ENCODE measurements at regions not wholly inside any gene's neighbourhood (a gene's known extent, or its start where the extent isn't known, plus 50 kb on each side); places are given as distances from the start of the nearest gene placed in this dataset.
A peak's percentile ranks its signal among the peaks of the same experiment; 100 is the strongest.
"Not testable (repeated sequence)": the region's sequence is repeated elsewhere in the genome, so short reads cannot be mapped to it uniquely, and the experiment has no call there.

DNA sequence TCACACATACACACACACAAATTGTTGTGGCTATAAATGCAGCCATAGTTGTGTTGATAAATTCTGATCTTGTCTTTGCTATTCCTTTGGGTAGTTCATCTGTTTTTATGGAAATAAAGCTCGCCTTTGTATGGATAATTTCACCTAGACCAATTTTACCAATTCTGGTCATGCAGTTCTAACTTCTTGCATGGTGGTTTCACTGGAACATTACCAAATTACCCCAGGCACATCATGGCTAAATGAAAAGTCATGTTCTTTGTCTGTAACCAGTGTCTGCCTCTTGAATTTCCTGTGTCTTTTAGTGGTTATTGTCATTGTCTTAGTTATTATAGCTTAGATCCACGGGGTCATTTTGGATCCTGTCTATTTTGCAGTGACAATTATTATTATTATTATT lies 50.3 kb upstream of the TMC1 start:
- no peak for DNase-seq

DNA sequence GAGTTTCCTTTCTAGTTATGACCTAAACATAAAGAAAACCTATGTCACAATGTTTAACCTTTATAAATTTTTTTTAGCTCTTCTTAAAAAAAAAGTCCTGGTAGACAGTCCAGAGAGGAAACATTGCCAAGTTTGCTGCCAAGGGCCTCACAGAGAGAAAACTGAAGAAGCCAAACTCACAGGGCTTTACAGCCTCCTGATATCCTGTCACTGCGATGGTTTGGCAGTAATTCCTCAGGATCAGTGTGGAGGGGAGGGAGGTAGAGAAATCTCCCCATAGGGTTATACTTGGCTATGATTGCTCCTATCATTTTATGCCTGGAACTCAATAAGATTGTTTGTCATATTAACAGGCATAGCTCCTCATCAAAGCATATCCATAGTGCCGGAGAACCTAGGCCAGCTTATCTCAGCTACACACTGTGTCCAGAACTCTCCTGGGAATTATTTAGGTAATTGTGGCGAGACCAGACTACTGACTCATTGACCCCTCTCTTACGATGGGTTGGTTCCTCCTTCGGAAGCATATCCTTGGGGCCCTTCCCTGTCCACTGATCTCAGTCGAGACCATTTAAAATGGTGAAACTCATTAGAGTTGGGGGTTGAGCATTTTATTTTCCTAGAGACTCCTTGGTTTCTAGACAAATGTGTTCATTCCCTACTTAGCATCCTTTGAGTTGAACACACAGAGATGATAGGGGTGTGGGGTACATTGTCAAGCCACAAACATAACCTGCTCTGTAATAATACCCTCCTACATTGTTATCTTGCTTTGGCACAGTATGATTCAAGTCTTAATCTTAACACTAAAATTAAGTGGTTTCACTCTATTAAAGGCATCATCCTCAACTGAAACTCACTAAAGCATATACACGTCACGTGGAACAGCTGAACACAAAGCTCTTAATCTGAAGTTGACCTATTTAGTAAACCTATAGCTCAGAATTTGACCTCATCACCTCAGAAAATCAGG lies 53.4 kb upstream of the TMC1 start:
- no peak for DNase-seq

DNA sequence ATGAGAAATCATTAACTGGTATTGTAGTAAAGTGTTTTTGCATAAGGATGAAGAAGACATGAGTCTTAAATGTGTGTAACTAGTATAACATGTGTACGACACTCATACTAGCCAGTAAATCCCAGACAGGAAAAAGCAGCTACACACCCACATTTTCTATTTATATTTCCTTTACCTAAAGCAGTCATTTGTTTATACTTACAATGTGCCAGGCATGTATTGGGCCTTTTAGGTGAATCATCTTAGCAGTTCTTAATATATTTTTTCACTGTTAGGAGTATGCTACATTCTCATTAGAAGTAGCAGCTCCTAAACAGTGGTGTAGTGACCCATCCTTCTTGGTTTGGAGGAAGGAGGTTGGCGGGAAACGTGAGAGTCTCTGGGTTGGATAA lies 55.8 kb upstream of the TMC1 start:
- no peak for DNase-seq

DNA sequence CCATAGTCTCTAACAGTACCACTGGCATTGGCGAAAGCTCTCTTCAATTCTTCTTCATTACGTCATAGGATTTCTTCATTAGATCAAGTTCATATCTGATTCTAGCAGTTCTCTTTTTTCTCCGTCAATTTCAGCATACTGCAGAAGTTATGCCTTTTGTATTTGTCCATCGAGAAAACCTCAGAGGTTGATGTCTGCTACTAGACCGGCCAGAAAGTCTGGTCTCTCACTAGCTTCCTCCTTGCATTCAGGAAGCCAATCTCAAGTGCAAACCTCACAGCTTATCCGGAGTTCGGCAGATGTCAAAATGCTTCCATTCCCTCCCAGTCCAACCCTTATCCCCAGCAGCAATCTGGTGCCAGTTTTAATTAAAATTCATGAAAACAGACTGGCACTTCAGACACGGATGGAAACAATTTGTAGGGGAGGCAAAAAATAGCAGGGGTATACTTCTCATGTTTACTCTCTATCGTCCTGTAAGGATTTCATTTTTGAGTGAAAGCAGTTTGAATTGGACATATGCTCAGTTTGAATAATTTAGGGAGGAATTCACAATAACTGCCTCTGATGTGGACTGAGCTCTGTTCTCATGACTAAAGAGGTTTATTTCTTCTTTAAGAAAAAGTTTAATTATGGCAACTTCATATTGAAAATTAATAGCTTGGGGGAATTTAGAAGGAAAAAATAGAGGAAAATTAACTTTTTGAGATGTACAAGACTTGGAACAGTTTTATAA lies 56.4 kb upstream of the TMC1 start:
- no peak for DNase-seq

DNA sequence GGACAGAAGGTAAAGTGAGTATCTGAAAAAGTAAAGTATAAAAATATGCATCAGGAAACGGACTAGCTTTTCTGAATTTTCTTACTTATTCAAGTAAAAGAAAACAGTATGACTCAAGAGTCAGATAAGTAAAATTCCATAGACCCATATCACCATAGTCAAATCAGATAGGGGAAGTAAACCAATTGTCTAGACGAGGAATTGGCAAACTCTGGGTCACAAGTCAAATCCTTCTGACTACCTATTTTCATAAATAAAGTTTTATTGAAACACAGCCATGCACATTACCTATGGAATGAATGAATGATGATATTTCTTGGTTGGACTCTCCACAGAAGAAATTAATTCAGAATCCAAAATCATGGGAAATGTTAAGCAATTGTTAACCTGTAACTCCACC lies 59.1 kb upstream of the TMC1 start:
- no peak for DNase-seq

DNA sequence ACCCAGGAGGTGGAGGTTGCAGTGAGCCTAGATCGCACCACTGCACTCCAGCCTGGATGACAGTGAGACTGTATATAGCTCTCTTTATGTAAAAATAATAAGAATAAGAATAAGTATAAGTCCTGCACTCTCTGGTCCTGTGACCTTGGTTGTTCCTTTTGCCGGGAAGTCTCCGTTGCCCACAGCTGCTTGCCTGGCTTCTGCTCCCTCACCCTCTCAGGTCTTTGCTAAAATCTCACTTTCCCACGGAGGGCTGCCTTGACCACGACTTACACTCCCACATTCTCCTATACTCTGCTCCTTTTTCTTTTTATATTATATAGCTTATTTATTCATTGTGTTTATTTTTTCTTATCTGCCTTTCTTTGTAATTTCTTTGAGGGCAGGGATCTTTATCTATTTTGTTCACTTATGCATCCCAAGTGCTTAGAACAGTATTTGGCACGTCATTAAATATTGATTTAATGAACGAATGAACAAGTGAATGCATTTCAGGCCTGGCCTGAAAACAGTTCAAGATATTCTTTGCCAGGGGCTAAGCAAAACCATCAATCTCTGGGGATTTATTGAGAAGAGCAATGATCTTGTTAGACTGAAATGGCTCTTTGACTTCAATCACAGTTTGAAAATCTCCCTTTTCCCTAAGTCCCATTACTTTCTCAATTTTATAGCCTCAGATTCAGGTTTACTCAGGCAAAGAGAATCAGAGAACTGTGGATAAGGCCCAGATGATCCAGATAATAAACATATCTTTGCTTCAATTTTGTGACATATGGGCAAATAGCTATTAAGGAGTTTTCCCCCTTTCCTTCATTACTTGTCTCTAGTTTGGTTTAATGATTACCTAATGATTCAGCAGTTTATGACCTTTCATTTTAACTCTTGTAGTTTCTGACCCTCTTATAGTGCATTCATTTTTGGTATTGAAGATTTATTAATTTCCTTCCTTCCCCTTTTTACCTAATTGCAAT lies 60.8 kb upstream of the TMC1 start:
- DNase-seq = no peak

DNA sequence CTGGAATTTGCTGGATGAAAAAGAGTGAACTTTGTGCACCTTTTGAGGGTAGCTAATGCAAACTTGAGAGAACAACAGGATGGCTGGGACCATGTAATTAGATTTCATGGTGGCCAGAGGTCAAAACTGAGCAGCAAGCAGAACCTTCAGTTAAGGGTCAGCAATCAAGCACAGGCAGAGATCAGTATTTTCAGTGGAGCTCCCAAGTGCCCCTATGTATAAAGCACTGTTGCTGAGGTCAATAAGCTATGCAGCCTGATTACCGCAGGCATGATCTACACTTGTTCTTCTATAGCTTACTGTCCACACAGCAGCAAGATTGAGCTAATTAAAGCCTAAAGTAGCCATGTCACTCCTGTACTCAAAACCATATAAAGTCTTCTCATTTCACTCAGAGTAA lies 62.1 kb upstream of the TMC1 start:
- DNase-seq = no peak

DNA sequence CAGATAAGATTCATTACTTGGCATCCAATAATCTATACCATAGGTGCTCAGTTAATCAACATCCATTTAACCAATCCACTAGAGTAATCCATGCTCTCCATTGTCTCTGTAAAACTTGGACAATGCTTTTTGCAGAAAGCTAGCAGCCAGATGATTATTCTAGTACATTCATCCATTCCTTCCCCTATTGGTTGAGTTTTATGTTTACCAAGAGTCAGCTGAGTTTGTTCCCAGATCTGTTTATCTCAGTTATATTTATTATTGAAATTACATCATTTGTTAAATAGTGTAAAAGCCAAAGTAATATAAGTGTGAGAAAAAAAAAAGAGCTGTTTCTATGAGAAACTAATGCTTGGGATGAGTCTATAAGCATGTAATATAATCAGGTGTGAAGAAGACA lies 63.3 kb upstream of the TMC1 start:
- DNase-seq = no peak

DNA sequence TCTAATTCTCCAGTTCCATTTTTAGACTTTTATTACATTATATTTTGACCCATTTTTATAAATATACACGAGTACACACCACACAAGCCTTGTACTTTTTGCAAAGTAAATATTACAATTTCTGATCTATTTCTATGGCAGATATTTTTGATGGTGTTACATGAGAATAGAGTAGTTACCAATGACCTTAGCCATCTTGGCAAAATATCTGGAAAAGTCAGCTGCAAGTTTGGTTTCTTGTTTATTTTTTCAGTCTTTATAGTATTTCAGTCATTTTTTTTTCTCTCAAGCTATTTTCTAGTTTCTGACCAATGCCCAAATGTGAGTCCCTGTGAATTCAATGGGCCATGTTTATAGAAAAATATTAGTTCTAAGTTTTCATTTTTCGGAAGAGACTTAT lies 64.0 kb upstream of the TMC1 start:
- no peak for DNase-seq

DNA sequence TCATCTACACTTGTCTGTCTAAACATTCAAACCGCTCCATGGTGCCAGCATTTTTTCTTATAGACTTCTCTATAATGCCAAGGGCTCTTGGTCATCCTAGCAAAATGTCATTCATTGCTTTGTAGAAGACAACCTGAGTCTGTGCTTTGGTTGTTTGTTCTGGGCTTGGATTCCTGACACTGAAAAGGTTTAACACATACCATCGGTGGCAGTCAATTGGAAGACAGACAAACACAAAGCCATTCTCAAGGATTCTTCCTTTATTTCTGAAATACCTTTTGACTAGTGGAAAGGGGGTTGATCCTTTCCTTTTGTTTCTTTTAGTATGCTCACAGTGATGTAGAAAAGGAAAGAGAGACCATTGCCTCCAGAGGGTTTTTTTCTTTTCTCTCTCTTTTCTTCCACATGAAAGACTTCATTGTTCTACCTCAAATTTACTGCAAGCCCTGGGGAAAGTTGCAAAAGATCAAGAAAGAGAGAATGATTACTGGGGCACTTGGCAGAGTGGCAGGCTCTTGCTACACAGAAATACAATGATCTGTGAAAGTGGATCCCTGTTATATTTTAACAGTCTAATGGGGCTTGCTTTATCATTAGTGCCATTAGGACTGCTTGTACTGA lies 66.4 kb upstream of the TMC1 start:
- DNase-seq = no peak

DNA sequence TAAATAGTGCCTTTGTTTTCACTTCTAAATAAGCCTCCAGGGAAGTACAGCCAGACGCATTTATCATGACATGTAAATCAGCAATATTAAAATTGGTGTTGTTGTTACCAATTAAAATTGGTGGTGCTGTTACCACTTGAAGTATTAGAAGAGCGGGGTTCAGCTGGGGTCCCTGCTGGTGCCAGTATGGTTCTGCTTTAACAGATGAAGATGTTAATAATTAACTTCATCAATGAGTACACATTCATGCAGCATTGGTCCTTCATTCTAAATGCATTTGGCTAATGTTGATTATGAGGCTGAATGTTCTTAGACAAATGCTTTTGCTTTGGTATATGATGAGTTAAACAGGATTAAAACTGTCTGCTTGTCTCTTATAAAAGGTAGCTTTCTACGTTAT lies 67.6 kb upstream of the TMC1 start:
- DNase-seq = no peak

DNA sequence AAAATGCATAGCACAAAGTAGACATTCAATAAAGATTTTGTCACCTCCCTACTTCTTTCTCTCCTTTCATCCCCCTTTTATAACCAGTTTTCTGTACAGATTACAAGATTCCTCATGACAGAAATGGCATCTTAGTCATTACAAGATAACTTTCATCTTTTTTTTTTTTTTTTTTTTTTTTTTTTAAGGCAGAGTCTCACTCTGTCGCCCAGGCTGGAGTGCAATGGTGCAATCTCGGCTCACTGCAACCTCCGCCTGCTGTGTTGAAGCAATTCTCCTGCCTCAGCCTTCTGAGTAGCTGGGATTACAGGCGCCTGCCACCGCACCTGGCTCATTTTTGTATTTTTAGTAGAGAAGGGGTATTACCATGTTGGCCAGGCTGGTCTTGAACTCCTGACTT lies 75.2 kb upstream of the TMC1 start:
- DNase-seq = not testable (repeated sequence)

DNA sequence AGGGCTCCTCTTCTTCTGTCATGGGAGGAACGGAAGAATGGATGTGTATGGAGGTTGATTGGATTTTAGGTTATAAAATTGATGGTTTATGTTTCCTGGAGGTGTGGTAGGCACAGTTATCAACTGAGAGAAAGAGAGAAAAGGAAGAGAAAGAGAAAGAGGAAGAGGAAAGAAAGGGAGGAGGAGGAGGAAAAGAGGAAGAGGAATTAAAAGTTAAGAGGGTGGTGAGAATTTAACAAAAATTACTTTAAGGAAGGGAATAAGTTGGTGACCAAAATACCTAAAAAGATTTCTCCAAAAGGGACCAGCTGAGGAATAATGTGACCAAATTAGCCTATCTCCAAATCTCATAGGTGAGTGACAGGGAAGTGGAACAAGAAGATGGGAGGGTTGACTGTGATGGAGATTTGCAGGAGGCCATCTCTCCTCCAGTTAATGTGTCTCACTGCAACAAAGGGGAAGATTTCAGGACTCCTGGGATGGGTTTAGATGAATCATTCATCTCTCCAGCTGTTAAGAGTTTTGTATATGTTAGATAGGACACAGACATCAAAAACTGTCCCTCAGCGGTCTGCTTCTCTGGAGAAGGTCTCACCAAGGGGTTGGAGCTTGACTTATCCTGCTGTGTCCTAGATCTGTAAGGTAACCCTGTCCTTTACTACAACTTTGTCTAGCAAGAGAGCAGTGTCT lies 76.0 kb upstream of the TMC1 start:
- no peak for DNase-seq

DNA sequence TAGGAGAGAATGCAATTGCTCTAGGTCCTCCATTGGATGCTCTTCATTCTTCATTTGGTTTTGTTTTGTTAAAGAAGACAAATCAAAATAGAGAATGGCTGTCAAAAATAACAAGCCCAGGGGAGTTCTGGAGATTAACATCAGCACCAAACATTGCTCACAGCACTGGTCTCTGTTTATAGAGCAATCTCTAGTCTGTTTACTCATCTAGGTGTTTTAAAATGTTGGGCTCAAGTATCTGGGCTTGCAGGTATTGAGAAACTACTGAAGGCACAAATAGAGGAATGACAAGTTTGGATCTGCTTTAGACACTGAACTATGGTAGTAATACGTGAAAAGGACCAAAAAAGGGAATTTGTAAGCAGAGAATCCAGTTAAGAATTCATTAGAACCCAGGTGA lies 77.0 kb upstream of the TMC1 start:
- peak in 1 of 5 experiments; percentile 59 for DNase-seq

DNA sequence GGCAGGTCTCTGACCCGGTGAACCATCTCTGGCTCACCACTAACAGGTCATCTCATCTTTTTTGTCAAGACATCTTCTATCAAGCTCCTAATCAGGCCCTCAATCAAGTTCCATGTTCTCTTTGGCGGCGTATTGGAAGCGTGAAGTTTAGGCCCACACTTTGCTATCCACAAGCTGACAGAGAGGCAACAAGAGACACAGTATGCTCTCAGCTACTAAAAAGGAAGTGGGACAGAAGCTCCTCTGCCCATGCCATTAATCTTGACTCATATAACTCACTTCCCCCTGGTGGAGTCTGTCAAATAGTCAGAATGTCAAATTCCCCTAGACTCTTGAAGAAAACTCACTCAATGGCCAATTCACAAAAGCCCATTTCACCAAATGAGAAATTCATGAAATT lies 77.6 kb upstream of the TMC1 start:
- peak in 1 of 5 experiments; percentile 93 for DNase-seq

DNA sequence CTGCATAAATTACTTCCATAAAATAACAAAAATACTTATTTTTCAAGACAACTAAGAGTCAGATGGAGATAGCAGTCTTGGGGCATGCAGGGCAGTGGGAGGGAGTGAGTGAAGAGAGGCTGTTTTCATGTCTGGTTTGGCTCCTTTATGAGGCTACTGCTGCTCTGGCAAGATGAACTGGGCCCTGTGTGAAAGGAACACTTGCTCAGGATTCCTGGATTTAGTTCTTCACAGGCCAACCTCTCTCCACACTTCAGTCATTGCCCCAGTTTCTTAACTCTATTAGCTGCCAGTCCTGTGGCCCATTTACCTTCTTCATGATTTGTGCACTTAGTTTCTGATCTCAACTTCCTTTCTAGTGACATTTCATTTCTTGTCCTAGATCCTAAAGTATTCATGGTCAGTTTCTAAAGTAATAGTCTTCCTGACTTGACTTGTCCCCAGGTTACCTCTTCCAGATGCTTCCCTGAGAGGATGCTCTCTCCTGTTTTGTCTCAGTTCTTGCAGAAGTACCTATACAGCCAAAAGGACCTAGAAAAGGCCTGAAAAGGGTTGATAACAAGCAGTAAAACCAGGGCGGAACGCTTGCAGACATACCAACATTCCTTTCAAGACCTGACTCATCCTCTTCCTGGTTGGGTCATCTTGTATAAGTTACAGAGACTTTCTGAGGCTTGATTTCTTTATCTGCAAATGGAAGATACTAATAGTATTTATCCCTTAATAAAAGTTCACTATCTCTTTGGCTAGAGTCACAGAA lies 77.0 kb upstream of the ZFAND5 start:
- peak in 1 of 5 experiments; percentile 29 for DNase-seq

DNA sequence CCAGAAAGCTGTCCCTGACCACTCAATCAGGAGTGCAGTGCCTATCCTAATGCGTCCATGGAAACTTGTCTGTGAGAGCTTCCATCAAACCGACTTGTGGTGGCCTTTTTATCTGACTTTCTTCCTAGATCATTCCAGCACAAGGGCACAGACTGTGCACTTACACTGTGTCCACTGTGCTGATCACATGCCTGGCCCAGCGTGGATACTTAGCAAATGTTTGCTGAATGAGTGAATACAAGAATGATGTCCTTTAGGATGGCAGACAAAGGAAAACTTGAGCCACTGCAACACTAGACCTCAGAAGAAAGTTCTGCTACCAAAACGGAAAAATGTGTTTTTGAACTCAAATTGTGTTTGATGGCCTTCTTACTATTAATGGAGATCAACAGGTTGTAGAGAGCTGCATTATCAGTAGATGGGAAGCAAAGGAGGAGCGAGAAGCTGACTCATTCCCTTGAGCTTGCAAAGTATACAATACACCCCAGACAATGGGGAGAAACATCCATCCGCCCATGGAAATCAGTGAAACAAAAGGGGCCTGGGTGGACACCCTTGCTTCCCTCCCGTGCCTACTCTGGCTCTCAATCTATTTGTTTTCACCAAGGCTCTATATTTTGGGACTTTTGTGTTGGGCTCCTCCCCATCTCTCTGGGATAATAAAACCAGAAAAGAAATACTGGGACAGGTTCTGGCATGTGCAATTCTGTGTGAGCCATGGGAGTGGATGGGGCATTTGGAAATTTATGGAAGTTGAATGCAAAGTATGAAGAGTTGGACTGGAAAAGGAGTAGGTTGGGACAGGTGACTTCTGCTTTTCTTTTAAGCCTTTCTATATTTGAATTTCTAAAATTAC lies 76.2 kb upstream of the ZFAND5 start:
- no peak for DNase-seq

DNA sequence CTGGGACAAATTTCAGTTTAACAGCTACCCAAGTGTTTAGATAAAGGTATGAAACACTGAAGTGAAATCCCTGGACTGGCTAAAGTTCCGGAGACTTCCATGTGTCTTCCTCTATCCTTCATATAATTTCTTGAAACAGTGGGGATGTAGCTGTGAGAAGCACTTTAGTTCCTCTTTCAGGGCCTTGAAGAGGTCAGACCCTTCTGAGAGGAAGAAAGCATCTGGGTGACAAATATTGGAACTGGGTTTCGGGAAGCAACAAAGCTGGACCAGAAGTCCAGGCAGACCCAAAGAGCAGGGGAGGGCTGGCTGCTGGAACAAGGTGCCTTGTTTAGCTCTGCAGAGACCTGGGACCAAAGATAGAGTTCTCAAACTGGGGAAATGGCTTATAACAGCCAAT lies 75.4 kb upstream of the ZFAND5 start:
- no peak for DNase-seq

DNA sequence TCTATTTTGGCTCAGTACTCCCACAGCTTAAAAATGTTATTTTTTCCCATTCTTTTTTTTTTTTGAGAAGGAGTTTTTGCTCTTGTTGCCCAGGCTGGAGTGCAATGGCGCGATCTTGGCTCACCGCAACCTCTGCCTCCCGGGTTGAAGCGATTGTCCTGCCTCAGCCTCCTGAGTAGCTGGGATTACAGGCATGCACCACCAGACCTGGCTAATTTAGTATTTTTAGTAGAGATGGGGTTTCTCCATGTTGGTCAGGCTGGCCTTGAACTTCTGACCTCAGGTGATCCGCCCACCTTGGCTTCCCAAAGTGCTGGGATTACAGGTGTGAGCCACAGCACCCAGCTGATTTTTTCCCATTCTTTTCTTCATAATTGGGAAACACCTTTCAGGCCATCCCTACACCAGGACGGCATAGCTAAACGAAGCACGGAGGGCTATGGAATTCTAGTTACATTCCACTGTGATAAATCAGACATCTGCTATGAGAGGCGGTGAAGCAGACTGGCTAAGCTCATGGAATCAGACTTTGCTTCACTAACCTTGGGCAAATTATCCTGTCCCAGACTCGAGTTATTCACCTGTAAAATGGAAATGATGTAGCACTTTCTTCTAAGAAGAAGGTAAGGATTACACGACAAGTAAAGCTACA lies 68.7 kb upstream of the ZFAND5 start:
- not testable (repeated sequence) for DNase-seq
